ENCODE measurements at regions not wholly inside any gene's neighbourhood (a gene's known extent, or its start where the extent isn't known, plus 50 kb on each side); places are given as distances from the start of the nearest gene placed in this dataset.
"Not testable (repeated sequence)": the region's sequence is repeated elsewhere in the genome, so short reads cannot be mapped to it uniquely, and the experiment has no call there.

- Histone ChIP-seq H3K4me1 (no peaks in the 10 kb centered on the region), H3K36me3 (replicated peaks in 1 of 2; ENCODE audit: insufficient read depth in 1 of 2, low read depth in 2 of 2) (no peaks in the 10 kb centered on the region), H3K27me3 (no peaks in the 10 kb centered on the region), H3K4me3 (no peak overlapping the region), H3K9me3 (no peaks in the 10 kb centered on the region), H3K27ac (no peak overlapping the region)
- 86 to 92% methylated on average over 27 to 44 of the region's 44 CpGs for WGBS, 2 donors
- intact Hi-C loops (cut with DNase I) = no loop called here
- DNase-seq = no peak
- TF ChIP-seq CTCF (IDR thresholded peaks at IDR 0.05) (no peak), POLR2A (IDR thresholded peaks at IDR 0.05) (no peak)
- no peak for ATAC-seq
These were observed 317.5 kb upstream of the CDH18 start for GRCh38 chr5:20305463-20305862.

DNA sequence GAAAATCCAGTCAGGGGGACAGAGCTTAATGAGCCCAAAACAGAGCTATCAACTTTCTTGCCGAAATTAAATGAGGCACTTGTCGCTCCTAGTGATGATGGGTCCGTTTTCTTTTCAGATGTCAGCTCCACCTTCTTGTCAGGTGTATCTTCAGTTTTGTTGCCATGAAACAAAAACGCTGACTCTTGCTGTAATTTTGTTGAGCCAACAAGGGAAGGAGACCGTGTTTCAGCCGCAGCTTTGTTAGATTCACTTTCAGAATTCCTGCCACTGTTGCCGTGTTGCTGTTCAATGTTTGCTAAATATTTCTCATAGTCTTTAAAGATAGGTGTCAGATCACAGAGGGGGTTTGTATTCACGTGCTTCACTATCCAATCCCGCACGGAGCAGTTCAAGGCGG, 316.6 kb upstream of the CDH18 start:
- ATAC-seq; H3K4me3 ChIP-seq; DNase-seq; H3K27ac ChIP-seq; H3K4me1 ChIP-seq; H3K36me3 ChIP-seq (replicated peaks in 1 of 2; ENCODE audit: insufficient read depth in 1 of 2, low read depth in 2 of 2); intact Hi-C loops (cut with DNase I); H3K9me3 ChIP-seq; H3K27me3 ChIP-seq: not testable (repeated sequence)
- 85 to 88% methylated on average over 11 of the region's 11 CpGs for WGBS, 2 donors

- ATAC-seq (no peak), DNase-seq (no peak)
- Histone ChIP-seq H3K36me3 (replicated peaks in 1 of 2; ENCODE audit: insufficient read depth in 1 of 2, low read depth in 2 of 2) (no peaks in the 10 kb centered on the region), H3K27me3 (no peaks in the 10 kb centered on the region), H3K9me3 (no peaks in the 10 kb centered on the region), H3K4me1 (no peaks in the 10 kb centered on the region), H3K4me3 (no peak overlapping the region), H3K27ac (no peak overlapping the region)
- intact Hi-C loops (cut with DNase I) = no loop called here
- 50 to 52% methylated on average over 4 of the region's 4 CpGs for WGBS, 2 donors
- no peak for TF ChIP-seq POLR2A (IDR thresholded peaks at IDR 0.05)
- no peak for TF ChIP-seq CTCF (IDR thresholded peaks at IDR 0.05)
These were observed 312.1 kb upstream of the CDH18 start for GRCh38 chr5:20300110-20300509.

- ATAC-seq (no peak), DNase-seq (no peak)
- Histone ChIP-seq H3K36me3 (replicated peaks in 1 of 2; ENCODE audit: insufficient read depth in 1 of 2, low read depth in 2 of 2) (no peaks in the 10 kb centered on the region), H3K4me3 (no peak overlapping the region), H3K27ac (no peak overlapping the region), H3K9me3 (no peaks in the 10 kb centered on the region), H3K27me3 (no peaks in the 10 kb centered on the region), H3K4me1 (no peaks in the 10 kb centered on the region)
- TF ChIP-seq CTCF (IDR thresholded peaks at IDR 0.05) (no peak), POLR2A (IDR thresholded peaks at IDR 0.05) (no peak)
- intact Hi-C loops (cut with DNase I) = no loop called here
These were observed 306.7 kb upstream of the CDH18 start for GRCh38 chr5:20294696-20295095.

- no peak for TF ChIP-seq POLR2A (IDR thresholded peaks at IDR 0.05)
- TF ChIP-seq CTCF (IDR thresholded peaks at IDR 0.05) = no peak
- intact Hi-C loops (cut with DNase I) = no loop called here
- Histone ChIP-seq H3K4me1 (no peaks in the 10 kb centered on the region), H3K4me3 (no peak overlapping the region), H3K27ac (no peak overlapping the region), H3K27me3 (no peaks in the 10 kb centered on the region), H3K36me3 (replicated peaks in 1 of 2; ENCODE audit: insufficient read depth in 1 of 2, low read depth in 2 of 2) (no peaks in the 10 kb centered on the region), H3K9me3 (no peaks in the 10 kb centered on the region)
- ATAC-seq = no peak
- DNase-seq = no peak
- 87 to 90% methylated on average over 3 of the region's 3 CpGs for whole genome bisulfite sequencing, 2 donors
These were observed 303.8 kb upstream of the CDH18 start for GRCh38 chr5:20291766-20292165.
